RKO (cell line): ENCODE measurements at regions not wholly inside any gene's neighbourhood (a gene's known extent, or its start where the extent isn't known, plus 50 kb on each side); places are given as distances from the start of the nearest gene placed in this dataset.
"Not testable (repeated sequence)": the region's sequence is repeated elsewhere in the genome, so short reads cannot be mapped to it uniquely, and the experiment has no call there.

Experiments used
- DNase-seq: peaks from one replicate; pipeline ENCODE4 v3.0.0-alpha.2; 2016; ENCODE audit warnings: low spot score

DNA sequence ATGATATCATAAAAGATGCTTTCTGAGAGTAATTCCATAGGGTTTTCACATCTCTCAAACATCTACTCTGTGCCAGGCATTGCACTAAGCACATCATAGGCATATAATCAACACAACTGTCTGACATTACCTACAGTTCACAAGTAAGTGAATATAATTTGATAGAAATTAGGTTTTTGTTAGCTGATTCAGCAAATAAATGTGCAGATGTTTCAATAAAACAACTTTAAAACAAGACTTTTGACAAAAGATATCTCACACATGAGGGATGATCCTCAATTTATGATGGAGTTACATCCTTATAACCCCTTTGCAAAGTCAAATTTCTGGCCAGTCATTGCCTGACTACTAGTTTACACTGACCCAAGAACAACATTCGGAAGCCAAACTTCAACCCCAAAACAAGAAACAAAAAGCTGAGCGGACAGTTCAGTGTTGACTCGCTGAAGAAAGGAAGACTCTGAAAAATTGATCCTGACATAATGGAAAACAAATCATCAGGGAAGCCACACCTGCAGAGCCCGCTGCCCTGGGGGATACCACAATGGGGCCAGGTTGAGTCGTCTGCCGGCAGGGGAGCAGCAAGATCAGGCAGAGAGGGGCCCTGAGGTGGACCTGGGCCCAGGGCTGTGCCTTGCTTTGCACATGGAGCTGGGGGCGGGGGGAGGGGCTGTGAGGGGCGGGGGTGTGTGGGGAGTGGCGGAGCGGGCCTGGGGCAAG is 739.2 kb upstream of the GJE1 start:
- DNase-seq, result no peak

DNA sequence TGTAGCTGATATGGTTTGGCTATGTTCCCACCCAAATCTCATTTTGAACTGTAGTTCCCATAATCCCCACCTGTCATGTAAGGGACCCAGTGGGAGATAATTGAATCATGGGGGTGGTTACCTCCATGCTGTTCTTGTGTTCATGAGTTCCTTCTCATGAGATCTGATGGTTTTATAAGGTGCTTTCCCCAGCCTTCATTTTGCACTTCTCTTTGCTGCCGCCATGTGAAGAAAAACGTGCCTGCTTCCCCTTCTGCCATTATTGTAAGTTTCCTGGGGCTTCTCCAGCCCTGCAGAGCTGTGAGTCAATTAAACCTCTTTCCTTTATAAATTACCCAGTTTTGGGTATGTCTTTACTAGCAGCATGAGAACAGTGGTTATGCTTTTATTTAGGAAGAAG is 741.6 kb upstream of the GJE1 start:
- DNase-seq, result not testable (repeated sequence)

DNA sequence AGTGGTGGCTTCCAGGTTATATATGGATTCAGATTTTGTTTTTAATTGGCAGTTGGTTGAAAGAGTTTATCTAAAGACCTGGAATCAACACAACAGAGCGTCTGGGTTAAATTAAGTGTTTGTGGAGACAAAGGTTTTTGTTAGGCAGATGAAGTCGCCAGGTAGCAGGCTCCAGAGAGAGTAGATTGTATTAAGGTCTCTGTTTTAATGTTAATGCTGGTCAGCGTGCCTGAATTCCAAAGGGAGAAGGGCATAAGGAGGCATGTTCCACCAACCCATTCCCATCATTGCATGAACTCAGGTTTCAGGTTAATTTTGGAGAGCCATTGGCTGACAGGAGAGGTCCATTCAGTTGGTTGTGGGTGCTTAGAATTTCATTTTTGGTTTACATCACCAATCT is 744.1 kb upstream of the GJE1 start:
- no peak for DNase-seq

DNA sequence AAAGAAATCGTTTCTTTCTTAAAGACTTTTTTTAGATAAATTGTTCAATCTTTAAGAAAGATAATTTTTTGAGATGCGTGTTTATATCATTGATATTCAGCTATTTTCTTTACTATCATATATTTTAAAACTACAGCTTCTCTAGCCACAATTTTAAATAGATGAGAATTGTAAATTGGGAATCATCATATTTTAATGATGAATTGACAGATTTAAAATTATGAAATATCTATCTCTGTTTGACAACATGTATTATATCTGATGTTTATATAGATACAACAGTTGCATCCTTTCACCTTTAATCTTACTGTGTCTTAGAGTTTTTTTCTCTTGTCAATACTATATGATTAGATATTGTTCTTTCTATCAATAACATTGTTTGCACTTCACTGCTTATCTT is 762.3 kb upstream of the GJE1 start:
- no peak for DNase-seq

DNA sequence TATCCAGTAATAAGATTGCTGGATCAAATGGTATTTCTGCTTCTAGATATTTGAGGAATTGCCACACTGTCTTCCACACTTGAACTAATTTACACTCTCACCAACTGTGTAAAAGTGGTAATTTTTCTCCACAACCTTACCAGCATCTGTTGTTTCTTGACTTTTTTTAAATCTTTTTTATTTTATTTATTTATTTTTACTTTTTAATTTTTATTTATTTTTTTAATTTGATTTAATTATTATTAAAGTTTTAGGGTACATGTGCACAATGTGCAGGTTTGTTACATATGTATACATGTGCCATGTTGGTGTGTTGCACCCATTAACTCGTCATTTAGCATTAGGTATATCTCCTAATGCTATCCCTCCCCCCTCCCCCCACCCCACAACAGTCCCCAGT is 765.9 kb upstream of the GJE1 start:
- DNase-seq, result not testable (repeated sequence)

DNA sequence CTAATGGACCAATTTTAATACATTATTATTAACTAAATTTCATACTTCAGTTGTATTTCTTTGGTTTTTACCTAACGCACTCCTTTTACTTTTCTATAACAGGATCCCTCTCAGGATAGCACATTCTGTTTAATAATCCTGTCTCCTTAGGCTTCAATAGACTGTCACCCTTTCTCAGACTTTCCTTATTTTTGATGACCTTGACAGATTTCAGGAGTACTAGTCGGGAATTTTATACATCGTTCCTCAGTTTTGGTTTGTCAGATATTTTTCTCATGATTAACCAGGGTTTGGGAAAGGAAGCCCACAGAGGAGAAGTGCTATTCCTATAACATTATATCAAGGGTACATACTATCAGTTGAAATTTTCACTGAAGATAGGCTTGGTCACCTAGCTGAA is 768.0 kb upstream of the GJE1 start:
- DNase-seq, result no peak

DNA sequence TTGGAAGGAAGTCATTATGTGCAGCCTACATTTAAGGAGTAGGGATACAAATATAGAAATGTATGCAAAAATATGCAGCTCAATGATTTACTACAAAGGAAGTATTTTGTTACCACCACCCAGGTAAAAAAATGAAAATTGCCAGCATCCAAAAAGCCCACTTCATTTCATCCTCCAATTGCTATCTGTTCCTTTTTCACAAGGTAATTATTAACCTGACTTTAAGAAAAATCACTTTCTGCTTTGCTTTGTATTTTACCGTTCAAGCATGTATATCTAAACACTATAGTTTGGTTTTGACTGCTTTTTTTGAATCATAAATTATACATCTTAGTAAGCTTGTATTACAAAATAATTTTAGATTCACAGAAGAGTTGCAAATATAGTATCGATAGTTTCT is 768.5 kb upstream of the GJE1 start:
- no peak for DNase-seq

DNA sequence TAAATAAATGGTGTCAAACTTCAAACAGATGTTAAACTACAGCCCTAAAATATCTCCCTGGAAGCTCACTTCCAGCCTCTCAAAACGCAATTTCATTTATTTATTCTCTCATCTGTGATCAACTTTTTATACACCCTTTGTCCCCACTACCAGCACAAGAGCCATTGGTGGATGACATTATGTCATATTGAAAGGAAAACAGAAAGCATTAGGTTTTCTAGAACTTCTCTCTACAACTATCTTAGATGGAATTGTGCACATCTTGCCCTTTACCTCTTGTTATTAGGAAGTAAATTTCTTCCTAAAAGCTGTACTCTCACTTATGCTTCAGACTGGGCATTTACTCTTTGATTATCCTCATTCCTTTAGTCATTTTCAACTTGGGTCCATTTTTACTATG is 771.2 kb upstream of the GJE1 start:
- DNase-seq, result no peak

DNA sequence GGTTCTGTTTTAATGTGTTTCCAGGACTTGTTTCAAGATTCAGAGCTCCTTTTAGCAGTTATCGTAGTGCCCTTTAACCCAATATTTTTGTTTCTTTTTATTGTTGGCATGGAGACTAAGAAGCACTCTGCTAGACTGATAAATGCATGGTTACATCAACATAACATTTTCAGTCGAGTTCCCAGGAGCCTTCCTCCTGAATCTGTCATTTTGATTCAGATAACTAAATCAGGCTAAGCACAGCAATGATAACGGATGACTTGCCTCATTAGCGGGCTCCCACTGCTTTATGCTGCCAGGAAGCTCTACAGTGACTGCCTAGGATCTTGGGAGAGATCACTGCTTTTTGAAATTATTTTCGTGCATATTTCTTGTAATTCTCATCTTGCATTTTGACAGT is 772.8 kb upstream of the GJE1 start:
- DNase-seq, result no peak

DNA sequence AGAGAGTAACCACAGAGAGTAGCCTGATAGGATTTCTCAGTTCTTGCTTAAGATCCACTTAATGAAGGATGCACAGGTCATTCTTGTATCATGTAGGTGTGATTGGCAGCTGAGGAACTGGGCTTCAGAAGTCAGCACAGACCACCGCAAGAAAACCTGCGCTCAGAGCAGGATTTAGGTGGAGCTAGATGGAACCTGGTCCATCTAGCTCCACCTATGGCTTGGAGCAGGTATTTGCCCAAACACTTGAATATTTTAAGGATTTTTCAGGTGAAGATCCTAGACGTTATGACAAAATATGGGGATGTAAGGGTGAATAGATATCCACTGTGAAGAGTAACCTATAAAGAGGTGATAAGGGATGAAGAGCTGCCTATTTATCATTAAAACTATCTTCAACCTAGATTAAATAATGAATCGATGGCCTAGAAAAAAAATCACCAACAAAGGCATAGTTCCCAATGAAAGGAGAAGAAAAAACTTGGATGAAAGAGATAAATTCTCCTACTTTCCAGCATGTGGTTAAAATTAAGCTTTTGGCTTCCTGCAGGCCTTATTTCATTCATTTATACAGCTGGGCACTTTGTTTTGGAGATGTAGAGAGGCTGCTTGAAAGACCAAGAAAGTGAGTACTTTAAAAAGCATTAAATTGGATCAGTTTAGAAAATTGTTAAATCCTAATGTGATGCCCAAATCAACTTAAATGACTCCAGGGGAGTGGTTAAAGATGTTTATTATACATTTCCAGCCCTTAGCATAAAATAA is 778.4 kb upstream of the GJE1 start:
- no peak for DNase-seq

DNA sequence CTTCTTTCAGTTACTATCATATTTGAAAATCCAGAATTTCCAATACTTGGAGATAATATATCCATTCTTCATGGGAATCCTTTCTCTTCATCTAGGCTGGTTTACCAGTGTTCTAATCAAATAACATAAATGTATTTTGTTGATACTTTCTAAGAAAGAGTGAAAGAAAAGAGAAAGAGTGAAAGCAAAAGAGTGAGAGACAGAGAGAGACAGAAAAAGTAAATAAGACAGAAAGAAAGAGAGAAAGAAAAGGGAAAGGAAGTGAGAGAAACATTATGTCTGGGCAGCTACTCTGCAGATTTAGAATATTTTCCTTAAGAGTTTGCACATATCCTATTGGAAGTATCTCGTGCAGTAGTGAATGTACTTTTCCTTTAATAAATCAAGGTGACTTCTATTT is 781.0 kb upstream of the GJE1 start:
- DNase-seq, result no peak

DNA sequence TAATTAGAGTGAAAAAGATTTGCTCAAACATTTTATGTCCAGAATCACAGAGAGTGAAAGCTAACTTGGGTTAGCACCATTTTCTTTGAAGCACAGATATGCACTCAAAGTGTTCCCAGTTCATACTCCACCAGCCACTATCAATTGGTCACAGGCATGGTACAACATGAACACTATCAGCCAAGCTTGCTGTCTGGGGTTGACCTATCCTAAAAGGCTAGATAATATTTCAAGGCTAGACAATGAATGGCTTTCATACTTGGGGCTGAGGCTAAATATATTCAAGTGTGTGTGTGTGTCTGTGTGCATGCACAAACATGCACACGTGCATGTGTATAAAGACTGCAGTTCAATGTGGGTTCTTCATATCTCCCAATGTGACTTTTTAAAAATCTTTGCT is 783.0 kb upstream of the GJE1 start:
- DNase-seq, result no peak

DNA sequence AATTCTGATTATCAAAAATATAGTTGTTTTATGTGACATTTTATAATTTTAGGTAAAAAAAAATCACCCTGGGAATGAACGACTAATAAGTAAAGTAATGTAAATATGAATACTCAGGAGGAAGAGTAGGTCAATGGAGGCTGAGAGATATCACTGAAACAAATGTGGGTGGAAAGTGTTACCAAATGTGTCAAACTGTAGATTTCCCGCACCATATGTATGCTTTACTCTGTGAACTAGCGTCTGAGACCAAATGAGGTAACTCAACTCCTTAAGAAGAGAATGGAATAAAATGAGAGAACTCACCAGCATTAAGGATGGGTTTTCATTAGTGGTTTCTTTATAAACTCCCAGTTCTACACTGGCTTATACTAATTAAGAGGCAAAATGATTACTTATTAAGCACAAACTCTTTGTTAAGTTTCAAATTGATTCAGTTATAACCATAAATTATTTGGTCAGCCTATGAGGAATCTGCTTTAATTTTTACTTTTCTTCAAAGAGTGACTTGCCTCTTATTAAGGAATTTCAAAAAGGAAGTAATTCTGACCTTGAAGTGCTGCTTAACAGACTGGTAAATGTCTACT is 784.7 kb upstream of the GJE1 start:
- DNase-seq, result no peak

DNA sequence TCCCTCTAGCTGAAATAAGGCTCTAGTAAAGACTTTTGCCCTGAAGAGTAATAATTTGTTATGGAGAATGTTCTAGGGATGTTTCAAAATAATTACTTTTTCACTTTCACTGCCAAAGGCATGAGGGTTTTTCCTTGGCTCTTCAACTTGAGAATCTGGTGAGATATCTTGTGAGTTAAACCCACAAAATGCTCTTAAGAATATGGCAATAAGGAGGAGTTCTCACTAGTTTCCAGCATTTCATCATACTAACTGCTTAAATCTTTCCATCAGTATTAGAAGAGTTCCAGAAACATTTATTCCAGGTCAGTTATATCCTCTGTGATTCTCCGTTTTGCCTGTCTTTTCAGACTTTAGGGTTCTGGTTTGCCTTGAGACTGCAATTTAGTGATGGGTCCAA is 785.6 kb upstream of the GJE1 start:
- DNase-seq, result no peak

DNA sequence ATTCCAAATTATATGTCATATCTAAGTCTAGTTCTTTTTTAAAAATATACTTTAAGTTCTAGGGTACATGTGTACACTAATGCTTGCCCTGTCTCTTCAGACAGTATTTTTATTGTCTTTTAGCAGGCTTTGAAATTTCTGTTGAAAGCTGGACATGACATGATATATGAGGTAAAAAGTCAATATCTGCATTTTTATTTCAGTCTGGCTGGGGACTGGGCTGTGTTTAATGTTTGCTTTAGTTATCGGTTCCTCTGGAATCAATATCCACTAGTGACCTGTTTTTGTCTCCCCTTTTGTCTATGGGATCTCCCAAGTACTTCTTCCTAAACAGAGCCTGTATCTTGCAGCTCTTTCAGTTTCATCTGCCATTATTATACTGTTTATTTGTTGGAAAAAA is 786.2 kb upstream of the GJE1 start:
- no peak for DNase-seq

DNA sequence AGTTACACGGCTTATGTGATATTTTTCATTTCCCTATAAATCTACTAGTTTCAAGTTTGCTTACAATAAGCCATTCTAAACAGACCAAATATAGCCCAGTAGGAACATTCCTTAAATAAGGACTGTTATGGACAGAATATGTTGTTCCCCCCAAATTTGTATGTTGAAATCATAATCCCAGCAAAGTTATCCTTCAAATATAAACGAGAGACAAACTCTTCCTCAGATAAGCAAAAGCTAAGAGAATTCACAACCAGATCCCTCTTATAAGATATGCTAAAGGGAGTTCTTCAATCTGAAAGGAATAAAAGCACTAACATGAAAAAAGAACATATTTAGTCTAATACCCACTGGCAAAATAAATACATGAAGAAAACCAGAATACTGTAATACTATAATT is 795.5 kb upstream of the GJE1 start:
- DNase-seq, result no peak

DNA sequence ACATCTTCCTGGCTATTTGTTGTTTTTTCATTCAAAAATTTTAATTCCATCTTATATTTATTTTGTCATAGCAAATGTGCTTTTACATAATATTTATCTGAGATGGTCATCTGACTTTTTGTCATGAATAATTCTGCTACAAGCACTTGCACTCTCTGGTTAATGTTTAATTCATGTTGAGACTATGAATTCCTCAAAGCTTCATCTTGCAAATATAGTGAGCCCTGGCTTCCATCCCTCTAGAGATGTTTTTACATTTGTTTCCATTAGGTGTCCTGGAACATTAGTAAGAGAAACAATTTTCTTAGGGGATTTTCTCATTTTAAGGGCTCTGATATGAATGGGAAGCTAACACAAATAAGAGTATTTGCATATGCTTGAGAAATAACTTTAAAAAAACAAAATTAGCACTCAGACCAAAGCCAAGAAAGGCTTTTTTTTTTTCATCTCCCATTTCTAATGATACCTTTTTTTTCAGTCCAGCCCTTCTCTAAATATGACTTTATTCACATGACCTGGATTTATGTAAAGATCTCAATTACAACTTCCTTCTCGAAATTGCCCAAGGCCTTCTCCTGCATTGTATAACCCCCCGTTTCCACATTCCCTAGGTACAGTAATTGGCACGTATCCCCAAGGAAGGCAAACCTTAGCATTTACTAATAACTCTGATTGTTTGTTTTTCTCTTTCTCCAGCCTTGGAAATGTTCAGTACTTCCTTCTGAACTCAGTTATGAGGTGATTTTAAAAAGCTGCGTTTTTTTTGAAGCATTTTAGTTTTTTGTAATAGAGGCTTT is 797.0 kb upstream of the GJE1 start:
- no peak for DNase-seq

DNA sequence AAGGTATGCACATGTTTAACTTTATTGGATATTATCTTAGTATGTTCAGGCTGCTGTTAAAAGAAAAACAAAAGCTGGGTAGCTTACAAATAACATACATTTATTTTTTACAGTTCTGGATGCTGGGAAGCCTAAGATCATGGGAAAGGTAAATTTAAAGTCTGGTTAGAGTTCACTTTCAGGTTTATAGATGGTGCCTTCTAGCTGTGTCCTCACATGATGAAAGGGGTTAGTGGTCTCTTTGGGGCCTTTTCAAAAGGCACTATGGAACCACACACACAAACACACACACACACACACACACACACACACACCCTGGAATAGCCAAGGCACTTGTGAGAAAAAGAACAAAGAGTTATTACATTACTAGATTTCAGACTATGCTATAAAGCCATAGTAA is 805.8 kb upstream of the GJE1 start:
- no peak for DNase-seq

DNA sequence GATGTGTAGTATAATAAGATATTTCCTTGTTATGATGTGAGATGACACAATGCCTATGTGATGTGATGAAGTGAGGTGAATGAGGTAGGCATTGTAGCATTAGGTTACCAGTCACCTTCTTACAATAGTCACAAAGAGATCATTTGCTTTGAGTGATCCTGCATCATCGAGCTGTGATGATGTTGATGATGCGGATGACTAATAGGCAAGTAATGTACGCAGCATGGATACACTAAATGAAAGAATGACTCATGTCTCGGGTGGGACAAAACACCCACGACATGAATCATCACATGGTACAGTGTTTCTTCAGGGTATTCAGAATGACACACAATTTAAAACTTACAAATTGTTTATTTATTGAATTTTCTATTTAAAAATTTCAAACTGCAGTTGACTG is 806.3 kb upstream of the GJE1 start:
- peak; percentile 99 for DNase-seq

DNA sequence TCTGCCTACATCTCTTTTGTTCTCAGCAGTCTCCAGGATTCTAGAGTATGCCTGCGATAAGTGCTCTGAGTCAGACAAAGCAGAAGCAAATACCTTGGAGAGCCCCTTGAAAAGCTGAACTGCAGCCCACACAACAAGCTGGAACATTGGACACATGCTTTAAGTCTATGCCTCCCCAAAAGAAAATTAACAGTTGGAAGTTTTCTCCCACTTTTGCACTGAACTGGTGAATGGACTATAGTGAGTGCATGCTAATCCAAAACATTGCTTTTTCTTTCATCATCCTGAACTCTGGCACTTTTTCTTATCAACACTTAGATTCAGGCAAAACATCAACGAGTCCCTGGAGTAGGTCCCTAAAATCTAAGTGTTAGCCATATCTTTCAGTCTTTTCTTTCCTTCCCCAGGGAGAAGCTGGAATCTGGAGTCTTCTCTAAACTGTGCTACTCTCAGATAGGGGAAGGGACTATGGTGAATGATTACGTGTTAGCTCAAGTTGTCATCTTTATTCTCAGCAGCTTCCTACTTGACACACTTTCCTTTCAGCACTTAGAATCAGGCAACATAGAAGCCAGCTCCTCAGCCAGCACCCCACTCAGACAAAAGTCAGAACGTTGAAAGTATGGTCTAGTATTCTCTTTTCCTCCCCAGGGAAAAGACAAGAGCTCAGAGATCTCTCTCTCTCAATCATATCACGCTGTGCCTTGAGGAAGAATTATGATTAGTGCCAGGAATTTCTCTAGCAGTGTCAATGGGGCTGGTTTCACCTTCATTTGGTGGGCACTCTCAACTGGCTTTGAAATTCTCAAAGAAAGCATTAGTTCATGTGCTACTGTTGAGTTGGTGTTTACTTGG is 811.0 kb upstream of the GJE1 start:
- no peak for DNase-seq

DNA sequence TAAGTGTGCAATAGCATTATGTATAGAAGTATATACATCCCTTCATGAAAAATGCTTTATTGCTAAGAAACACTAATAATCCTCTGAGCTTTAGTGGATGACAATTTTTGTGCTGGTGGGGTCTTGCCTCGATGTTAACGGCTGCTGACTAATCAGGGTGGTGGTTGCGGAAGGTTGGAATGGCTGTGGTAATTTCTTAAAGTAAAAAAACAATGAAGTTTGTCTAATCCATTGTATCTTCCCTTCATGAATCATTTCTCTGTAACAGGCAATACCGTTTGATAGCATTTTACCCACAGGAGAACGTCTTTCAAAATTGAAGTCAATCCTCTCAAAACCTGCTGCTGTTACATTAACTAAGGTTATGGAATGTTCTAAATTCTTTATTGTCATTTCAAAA is 816.5 kb upstream of the GJE1 start:
- no peak for DNase-seq

DNA sequence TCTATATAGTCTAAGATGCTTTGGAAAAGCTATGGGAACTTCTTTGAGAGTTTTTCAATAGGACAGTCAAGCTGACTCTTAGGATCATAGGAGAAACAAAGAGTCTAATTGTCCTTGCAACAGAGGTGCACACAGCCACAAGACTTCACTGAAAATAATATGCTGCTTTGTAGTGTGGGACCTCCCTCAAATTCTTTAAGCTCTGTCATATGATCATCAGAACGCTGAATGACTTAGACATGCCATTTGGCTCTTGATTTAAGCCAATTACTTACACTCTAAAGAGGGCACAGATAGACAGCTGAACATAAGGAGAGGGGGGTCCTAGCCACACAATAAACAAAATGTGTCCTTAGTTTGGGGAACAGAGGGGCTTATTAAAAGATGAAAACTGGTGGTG is 818.7 kb upstream of the GJE1 start:
- no peak for DNase-seq
